Gastroesophageal sphincter (tissue), 4 donors: ENCODE measurements at regions not wholly inside any gene's neighbourhood (a gene's known extent, or its start where the extent isn't known, plus 50 kb on each side); places are given as distances from the start of the nearest gene placed in this dataset.

ENCODE experiments used
- ATAC-seq: fragments of 150-250 bp; one replicate; pipeline ENCODE4 v1.9.1; 2016; ENCODE audit warnings: mild to moderate bottlenecking, moderate library complexity
- H3K27ac ChIP-seq, 4 donors: fragments of 200-600 bp; sonication (generic) in 3 of 4; 1 replicate in 3 of 4; 2 replicates in 1 of 4; pipeline ENCODE4 v1.5.1; 2016 to 2019
- H3K27me3 ChIP-seq: fragments of 200-600 bp; sonication (generic); one replicate; pipeline ENCODE4 v1.5.1; 2019
- H3K36me3 ChIP-seq, 2 donors: fragments of 200-600 bp; sonication (generic); one replicate each; pipeline ENCODE4 v1.5.1; 2019; ENCODE audit warnings: control low read depth in 1 of 2
- H3K4me1 ChIP-seq, 3 donors: fragments of 200-600 bp; sonication (generic); 1 replicate in 2 of 3; 2 replicates in 1 of 3; pipeline ENCODE4 v1.5.1; 2016 to 2019; ENCODE audit warnings: control low read depth in 2 of 3
- H3K4me3 ChIP-seq, 2 donors: fragments of 200-600 bp; sonication (generic); one replicate each; pipeline ENCODE4 v1.5.1; 2019; ENCODE audit warnings: mild to moderate bottlenecking in 1 of 2, moderate library complexity in 1 of 2
- H3K9me3 ChIP-seq, 3 donors: fragments of 200-600 bp; sonication (generic); one replicate each; pipeline ENCODE4 v1.5.1; 2017 to 2019; ENCODE audit warnings: control low read depth in 2 of 3
- EP300 ChIP-seq: sonication (generic); formaldehyde crosslinking; IDR thresholded peaks from one replicate; pipeline ENCODE4 v1.6.1; 2017; ENCODE audit warnings: antibody characterized with exemption, mild to moderate bottlenecking
- POLR2A ChIP-seq, 2 donors: fragments of 450-650 bp; IDR thresholded peaks; one replicate each; pipeline ENCODE4 v1.6.1; 2017; ENCODE audit warnings: antibody characterized with exemption in 2 of 2, mild to moderate bottlenecking in 2 of 2, moderate library complexity in 1 of 2
- POLR2AphosphoS5 ChIP-seq: sonication (generic); formaldehyde crosslinking; IDR thresholded peaks from one replicate; pipeline ENCODE4 v1.6.1; 2017; ENCODE audit warnings: antibody characterized with exemption
- WGBS, 2 donors: methylation state at CpG; one replicate each; pipeline ENCODE4 v1.1.5; 2018; ENCODE audit warnings: low coverage in 1 of 2; 5-methylcytosine and 5-hydroxymethylcytosine counted together
- TF ChIP-seq, protein P1 (sequence below), 4 experiments: fragments of 200-600 bp in 2 of 4; fragments of 450-650 bp in 2 of 4; sonication (generic) in 1 of 4; IDR thresholded peaks; one replicate each; pipeline ENCODE4 v1.5.1; 2017 to 2019; ENCODE audit warnings: antibody characterized with exemption in 4 of 4, mild to moderate bottlenecking in 2 of 4, moderate library complexity in 2 of 4

DNA sequence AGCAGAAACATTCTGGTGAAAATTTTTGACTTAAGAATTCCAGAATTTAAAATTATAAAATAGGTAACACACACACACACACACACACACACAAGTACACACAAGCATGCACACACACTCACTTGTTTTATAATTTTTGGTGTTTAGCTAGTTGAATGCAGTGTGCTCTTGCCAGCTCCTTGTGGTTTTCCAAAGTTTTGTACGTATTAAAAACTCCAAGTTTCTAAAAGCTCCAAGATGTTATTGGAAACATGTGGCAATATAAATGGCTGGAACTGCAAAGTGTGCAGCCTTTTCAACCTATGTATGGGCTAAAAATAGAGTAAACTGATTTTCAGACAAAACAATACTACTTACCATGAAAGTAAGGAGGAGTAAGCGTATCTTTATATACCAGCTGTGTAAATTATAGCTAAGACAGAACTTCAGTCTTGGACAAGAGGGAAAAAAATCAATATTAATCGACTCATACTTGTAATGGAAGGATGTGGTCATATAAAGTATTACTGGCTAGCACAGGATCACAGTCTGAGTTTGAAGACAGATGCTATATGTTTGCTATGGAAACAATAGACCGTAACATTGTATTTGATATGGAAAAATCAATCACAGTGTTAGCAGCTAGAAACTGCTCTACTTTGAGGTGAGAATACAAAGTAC is 727.1 kb upstream of the GRAMD2B start:
- WGBS, 2 donors = 62 to 74% methylated on average over 3 to 4 of the region's 4 CpGs
- Histone ChIP-seq H3K27me3 (no peaks in the 10 kb centered on the region), H3K4me3 (no peak overlapping the region), H3K36me3 (no peaks in the 10 kb centered on the region), H3K27ac (no peak overlapping the region), H3K4me1 (peaks cover 0 to 18% (median 0%) of the 10 kb centered on the region in 3 donors), H3K9me3 (peaks cover 0 to 12% (median 0%) of the 10 kb centered on the region in 3 donors)
- TF ChIP-seq POLR2A (IDR thresholded peaks at IDR 0.05) (no peak), EP300 (no peak), POLR2AphosphoS5 (no peak)
- TF ChIP-seq, protein P1, sequence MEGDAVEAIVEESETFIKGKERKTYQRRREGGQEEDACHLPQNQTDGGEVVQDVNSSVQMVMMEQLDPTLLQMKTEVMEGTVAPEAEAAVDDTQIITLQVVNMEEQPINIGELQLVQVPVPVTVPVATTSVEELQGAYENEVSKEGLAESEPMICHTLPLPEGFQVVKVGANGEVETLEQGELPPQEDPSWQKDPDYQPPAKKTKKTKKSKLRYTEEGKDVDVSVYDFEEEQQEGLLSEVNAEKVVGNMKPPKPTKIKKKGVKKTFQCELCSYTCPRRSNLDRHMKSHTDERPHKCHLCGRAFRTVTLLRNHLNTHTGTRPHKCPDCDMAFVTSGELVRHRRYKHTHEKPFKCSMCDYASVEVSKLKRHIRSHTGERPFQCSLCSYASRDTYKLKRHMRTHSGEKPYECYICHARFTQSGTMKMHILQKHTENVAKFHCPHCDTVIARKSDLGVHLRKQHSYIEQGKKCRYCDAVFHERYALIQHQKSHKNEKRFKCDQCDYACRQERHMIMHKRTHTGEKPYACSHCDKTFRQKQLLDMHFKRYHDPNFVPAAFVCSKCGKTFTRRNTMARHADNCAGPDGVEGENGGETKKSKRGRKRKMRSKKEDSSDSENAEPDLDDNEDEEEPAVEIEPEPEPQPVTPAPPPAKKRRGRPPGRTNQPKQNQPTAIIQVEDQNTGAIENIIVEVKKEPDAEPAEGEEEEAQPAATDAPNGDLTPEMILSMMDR (IDR thresholded peaks at IDR 0.05) = no peak
- no peak for ATAC-seq

- no peak for ATAC-seq
- H3K27me3 ChIP-seq = no peaks in the 10 kb centered on the region
- 52 to 55% methylated on average over 1 to 2 of the region's 2 CpGs for WGBS, 2 donors
These were observed 726.4 kb upstream of the GRAMD2B start for GRCh38 chr5:125696762-125697161.

DNA sequence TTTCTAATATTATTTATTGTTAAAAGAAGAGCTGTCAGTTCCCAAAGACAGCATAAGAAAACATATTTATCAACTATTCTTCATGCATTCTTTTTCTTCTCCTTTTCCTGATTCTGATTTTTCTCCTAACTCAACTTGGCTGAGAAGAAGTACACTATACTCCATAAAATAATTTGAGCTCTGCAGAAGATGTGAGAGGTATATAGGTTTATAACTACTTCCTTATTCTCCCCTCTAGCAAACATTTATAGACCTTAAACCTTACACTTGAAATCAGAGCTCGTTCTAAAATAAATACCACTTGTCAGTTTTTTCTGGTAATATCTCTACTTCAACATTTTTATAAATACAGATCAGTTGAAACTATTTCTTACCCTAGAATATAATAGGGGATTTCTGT is 724.8 kb upstream of the GRAMD2B start:
- H3K27me3 ChIP-seq = no peaks in the 10 kb centered on the region
- peaks cover 0 to 3% (median 0%) of the 10 kb centered on the region in 3 donors for H3K9me3 ChIP-seq
- no peak overlapping the region for H3K27ac ChIP-seq
- no peaks in the 10 kb centered on the region for H3K36me3 ChIP-seq
- peaks cover 0 to 18% (median 0%) of the 10 kb centered on the region in 3 donors for H3K4me1 ChIP-seq
- TF ChIP-seq EP300 (no peak), POLR2A (IDR thresholded peaks at IDR 0.05) (no peak)
- TF ChIP-seq, protein P1 (IDR thresholded peaks at IDR 0.05) = no peak
- WGBS, 2 donors = 83% methylated on average over 1 of the region's 1 CpG
- ATAC-seq = no peak
- no peak overlapping the region for H3K4me3 ChIP-seq

More at GRCh38 chr5:125696762-125697161, 726.4 kb upstream of the GRAMD2B start:
- Histone ChIP-seq H3K27ac (no peak overlapping the region), H3K36me3 (no peaks in the 10 kb centered on the region), H3K4me1 (peaks cover 0 to 18% (median 0%) of the 10 kb centered on the region in 3 donors), H3K9me3 (peaks cover 0 to 12% (median 0%) of the 10 kb centered on the region in 3 donors), H3K4me3 (no peak overlapping the region)
- no peak for TF ChIP-seq POLR2A (IDR thresholded peaks at IDR 0.05)
- no peak for TF ChIP-seq EP300
- TF ChIP-seq, protein P1 (IDR thresholded peaks at IDR 0.05) = no peak
- TF ChIP-seq POLR2AphosphoS5 = no peak

DNA sequence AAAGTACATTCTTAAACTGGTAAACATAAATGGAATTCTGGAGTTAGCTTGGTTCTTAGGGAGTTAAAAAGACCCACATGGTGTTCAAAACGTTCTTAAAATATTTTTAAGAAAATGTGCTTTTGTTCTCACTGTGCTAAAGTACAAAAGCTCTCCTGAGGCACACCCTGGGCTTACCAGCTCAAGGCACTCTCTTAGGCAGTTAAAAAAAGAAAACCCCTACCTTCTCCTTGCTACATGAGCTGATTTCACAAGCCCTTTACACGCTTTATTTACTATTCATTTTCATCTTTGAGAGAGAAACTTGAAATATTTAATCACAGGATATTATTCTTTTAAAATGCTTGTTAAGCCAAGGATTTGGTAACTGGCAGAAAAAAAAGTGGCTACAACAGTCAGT is 723.3 kb upstream of the GRAMD2B start:
- Histone ChIP-seq H3K27ac (no peak overlapping the region), H3K27me3 (no peaks in the 10 kb centered on the region), H3K9me3 (peaks cover 0 to 6% (median 0%) of the 10 kb centered on the region in 3 donors), H3K4me1 (peaks cover 0 to 18% (median 0%) of the 10 kb centered on the region in 3 donors), H3K4me3 (no peak overlapping the region), H3K36me3 (no peaks in the 10 kb centered on the region)
- TF ChIP-seq POLR2AphosphoS5 (no peak), POLR2A (IDR thresholded peaks at IDR 0.05) (no peak), EP300 (no peak)
- TF ChIP-seq, protein P1 (IDR thresholded peaks at IDR 0.05) = no peak
- no peak for ATAC-seq
- WGBS, 2 donors = 20 to 42% methylated on average over 2 of the region's 2 CpGs

GRCh38 chr5:125700380-125700861 is 722.8 kb upstream of the GRAMD2B start:
- H3K4me3 ChIP-seq = no peak overlapping the region

More at GRCh38 chr5:125700380-125700861, 722.8 kb upstream of the GRAMD2B start:
- 24 to 31% methylated on average over 8 of the region's 8 CpGs for WGBS, 2 donors
- no peaks in the 10 kb centered on the region for H3K27me3 ChIP-seq
- peaks cover 0 to 11% (median 0%) of the 10 kb centered on the region in 3 donors for H3K9me3 ChIP-seq
- TF ChIP-seq, protein P1 (IDR thresholded peaks at IDR 0.05) = no peak
- TF ChIP-seq POLR2A (IDR thresholded peaks at IDR 0.05) (no peak), POLR2AphosphoS5 (no peak), EP300 (no peak)
- H3K36me3 ChIP-seq = no peaks in the 10 kb centered on the region
- H3K4me1 ChIP-seq = peaks cover 0 to 18% (median 0%) of the 10 kb centered on the region in 3 donors
- H3K27ac ChIP-seq = no peak overlapping the region
- ATAC-seq = no peak
